Epithelial cell of prostate (primary cell): ENCODE measurements at regions not wholly inside any gene's neighbourhood (a gene's known extent, or its start where the extent isn't known, plus 50 kb on each side); places are given as distances from the start of the nearest gene placed in this dataset.

Source experiments
- DNase-seq: peaks from one replicate; pipeline ENCODE4 v3.0.0-alpha.2; 2011; ENCODE audit warnings: low read depth, low spot score
- H3K27ac ChIP-seq: fragments of 450-650 bp; 2 replicates; pipeline ENCODE4 v1.5.1; 2017; ENCODE audit warnings: mild to moderate bottlenecking

DNA sequence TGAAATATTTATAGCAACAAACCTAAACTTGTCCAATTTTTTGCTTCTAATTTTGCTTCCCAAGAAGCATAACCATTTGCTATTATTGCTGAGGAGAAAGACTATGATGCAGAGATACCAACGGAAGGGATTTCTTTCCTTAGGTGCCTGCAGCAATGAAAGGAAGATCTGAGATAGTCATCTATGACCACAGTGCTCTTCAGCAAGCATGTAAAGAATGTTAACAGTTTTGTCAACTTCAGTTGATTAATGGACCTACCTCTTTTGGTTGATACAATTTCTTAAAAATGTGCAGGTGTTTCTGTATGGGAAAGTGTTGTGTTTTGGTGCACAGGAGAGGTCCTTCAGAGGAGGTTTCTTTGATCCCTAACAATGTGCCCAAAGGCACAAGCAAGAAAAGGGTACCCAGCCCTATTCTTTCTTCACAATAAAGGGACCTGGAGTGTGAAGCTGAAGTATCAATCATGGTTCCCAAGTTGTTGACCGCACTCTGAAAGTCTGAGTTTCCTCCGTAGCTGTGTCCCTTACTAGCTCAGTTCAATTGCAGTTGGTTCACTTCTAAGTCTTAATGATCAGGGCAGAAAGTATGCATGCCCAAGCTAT is 307.7 kb upstream of the KCNH8 start:
- H3K27ac ChIP-seq, result no peak overlapping the region
- no peak for DNase-seq

DNA sequence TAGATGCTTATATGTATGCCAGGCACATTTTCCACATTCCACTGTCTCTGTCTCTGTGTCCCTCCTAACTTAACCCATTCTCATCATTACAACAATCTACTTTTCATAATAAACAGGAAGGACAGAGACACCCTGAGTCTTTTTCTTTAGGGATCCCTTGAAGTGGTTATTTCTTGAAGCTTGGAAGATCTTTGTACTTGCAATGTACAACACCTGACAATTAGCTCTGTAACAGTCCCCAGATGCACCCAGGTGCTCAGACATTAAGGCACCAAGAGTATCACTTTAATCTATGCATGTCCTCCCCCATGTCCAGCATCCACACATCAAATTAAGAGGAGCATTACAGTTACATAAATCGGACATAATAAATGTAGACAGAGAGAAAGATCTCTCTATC is 309.6 kb upstream of the KCNH8 start:
- H3K27ac ChIP-seq, result no peak overlapping the region
- DNase-seq, result no peak

DNA sequence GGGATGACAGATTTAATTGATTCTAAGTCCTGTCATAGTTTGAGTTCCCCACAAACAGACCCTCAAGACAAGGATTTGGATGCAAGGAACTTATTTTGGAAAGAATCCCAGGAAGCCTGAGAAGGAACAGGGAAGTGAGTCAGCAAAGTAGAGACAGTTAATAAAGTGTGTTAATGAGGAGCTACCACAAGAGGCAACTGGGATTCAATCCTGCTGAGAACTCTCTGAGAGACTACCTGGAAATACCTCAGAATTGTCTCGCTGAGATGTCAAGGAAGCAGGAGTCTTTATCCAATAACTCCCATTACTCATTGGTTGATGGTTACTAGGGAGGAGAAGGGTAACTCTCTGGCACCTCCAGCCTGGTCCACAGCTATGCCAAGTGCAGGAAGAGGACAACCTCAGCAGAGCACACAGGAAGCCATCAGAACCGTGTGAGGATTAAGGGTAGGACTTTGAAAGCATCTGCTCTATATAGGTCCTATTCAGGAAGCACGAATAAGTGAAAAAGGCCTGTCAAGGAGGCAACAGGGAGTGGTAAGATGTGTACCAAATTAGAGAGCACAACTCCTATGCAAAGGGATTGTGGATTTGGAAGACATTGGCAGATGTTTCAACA is 311.1 kb upstream of the KCNH8 start:
- DNase-seq, result no peak

DNA sequence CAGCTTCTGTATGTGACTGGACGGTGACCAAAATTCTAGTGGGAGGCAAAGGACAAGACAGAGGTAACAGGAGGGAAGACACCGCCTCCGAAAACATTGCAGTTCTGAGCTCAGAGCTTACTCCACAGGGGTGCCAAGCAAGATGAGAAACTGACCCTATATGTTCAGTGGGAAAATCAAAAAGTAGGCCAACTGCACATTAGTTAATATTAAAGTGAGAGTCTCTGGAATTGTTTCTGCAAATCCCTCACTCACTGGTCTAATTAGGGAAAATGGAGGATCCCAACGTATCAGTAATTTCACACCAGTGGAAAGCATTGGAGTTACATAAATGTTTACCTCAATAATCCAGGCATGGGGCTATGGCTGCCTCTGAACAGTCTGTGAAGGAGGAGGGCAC is 313.3 kb upstream of the KCNH8 start:
- DNase-seq, result no peak
- H3K27ac ChIP-seq, result no peak overlapping the region

More for the DNA sequence above, 311.1 kb upstream of the KCNH8 start:
- no peak overlapping the region for H3K27ac ChIP-seq

DNA sequence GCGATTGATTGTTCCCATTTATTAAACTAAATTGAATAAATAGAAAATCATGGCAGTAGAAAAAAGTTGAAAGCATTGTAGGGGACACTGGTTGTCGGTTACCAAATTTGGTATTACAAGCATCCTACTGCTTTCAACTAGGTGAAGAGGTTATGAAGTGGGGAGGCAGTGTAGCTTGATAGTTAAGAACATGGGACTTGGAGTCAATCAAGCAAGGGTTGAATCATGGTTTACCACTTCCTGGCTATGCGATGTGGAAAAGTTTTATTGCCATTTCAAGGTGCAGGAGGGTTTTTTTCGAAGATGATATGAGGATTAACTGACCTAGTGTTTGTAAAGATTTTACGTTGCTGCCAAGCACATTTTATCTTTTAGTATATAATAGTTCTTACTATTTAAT is 318.2 kb upstream of the KCNH8 start:
- no peak overlapping the region for H3K27ac ChIP-seq
- DNase-seq, result no peak

DNA sequence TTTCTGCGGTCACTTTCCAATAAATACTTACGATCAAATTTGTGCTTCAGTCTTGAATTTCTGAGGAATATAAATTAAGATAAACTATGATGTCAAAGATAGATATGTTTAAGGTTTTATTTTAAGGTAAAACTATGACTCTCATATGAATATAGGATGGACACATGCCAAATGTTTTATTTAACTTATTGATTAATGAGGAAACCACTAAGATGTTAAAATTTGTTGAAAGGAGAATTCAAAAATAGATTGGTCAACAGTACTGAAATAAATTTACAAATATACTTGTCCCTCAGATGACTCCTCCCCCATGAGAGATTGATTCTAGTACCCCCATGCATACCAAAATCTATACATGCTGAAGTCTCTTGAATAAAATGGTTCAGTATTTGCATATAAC is 319.7 kb upstream of the KCNH8 start:
- DNase-seq, result no peak
- H3K27ac ChIP-seq, result no peak overlapping the region

DNA sequence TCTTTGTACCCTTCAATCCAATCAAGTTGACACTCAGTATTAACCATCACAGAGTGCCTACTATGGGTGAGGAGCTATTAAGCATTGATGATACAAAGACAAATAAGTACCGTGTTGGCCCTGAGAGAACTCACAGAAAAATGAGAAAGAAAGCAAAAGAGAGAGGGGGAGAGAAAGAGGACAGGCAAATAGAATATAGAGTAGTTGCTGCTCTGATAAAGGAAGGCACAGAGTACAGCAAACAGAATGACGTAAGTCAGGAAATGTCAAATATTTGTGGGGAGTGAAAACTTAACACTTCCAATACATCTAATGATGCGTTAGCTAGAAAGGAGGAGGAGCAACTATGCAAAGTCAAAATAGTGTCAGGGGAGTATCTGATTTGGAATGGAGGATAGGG is 320.6 kb upstream of the KCNH8 start:
- DNase-seq, result no peak
- H3K27ac ChIP-seq, result no peak overlapping the region

DNA sequence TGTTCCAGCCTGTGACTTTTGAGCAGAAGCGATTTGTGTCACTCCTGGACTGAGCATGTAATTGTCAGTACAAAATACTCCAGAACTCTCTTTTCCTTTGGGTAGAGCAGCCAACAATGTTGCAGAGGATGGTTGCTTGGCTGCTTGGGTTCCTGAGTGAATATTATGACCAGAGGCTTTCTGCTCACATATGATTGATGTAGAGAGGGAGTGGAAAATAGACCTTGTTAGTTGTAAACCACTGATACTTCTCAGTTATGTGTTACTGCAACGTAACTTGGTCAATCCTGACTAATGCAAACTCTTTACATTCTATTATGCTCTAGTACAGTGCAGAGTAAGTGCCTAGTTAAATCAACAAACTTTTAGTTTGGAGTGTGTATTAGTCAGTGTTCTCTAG is 322.6 kb upstream of the KCNH8 start:
- no peak overlapping the region for H3K27ac ChIP-seq
- DNase-seq, result no peak

DNA sequence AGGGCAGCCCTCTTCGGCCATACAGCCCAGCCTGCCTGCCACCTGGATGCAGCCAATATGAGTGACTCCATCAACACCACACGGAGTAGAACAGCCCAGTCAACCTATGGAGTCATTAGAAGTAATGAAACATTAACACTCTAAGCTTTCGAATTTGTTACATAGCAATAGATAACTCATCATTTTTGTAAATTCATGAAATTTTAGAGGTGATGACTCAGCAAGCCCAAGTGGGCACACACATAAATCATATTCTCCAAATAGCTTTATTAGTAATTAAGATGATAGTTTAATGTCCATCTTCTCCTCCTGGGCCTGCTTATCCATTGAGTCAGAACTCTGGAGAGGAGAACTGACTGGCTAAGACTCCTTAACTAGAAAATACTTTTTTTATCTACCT is 335.0 kb upstream of the KCNH8 start:
- no peak overlapping the region for H3K27ac ChIP-seq
- no peak for DNase-seq

DNA sequence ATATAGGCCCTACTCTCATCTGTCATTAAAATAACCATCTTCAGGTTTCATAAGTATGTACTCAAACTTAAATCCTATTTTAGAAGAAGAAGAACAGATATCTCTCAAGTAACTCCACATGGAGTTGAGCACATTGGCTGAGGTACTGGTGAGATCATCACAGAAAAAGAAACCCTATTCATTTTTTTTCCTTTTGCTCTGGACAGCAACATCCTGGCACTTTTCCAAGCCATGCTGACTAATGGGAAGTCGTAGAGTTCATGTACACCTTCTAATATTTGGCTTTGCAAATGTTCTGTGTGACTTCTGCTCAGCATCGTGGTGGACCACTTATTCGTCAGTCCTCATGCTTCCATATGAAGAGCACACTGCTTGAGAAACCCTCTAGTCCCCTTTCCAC is 336.0 kb upstream of the KCNH8 start:
- H3K27ac ChIP-seq, result no peak overlapping the region
- peak; percentile 57 for DNase-seq

DNA sequence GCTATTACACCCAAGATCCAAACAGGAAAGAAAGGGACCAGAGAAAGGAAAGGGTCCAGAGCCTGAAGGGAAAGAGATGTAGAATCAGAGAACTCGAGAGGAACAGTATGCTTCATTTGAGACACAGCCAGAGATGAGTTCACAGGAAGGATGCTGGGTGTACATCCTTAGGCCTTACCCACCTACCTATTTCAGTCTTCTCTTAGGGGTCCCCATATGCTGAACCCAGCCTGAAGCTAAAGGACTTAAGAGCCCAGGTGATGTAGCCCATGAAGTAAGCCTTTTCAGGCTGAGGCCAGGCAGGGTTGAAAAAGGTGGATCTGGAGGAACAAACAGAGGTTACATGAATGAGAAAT is 338.0 kb upstream of the KCNH8 start:
- H3K27ac ChIP-seq, result no peak overlapping the region
- no peak for DNase-seq

DNA sequence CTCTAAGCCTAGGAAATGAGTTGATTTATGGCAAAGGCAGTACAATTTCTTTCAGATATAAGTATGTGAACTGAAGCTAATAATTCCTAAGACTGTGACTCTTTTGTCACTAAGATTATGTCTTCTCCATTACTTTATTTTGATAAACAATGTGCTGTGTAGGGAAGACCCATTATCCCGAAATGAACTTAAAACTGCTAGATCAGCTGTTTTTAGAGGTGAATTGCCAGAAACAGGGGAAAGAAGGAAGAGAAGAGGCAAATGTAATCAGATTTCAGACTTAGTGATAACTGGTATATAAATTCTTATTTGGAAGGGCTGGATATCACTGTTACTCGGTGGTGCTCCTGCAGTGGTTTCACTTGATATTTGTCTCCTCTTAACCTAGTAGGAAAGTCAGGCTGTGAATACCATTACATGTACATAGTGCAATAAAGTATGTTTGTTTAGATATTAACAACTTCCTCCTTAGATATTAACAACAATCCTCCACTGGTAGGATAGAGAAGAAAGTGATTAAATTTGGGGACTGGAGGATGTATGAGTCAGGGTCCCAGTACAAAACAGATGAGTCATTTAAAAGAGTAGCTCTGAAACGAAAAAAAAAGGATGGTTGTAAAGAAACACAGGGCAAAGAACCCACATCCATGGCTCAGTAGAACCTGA is 338.5 kb upstream of the KCNH8 start:
- DNase-seq, result no peak

DNA sequence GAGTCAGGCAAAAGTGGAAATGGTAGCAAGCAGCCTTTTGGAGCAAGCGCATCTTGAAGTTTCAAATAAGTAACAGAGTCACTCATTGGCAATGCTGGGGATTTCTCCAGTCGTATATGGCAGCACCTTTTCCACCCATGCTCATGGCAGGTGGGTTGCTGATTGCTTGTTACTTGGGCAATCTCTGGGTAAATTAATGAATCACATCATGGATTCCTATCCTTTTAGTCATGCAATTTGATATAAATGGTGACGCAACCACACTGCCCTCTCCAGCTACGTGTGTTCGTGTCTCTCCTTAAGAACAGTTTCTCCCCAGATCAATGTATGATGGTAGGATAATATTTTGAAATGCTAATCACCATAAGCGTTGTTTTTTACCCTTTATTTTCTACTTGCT is 339.9 kb upstream of the KCNH8 start:
- H3K27ac ChIP-seq, result no peak overlapping the region
- peak; percentile 33 for DNase-seq

More for the DNA sequence above, 338.5 kb upstream of the KCNH8 start:
- H3K27ac ChIP-seq, result no peak overlapping the region

DNA sequence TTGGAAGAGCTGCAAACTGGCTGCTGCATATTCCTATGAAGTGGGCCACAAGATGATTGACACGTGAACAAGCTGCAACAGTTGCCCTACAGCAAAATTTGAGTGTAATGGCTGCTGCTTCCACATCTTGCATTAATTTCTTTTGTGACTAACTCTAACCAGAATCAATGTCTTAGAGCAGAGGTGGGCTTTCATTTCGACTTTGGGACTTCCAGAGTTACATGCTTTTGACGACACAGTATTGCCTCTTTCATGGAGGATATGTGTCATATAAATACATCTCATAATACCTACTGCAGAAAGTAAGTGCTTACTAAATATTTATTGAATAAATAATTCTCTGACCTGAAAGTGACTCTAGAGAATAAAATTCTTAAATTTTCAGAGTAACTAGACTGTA is 340.7 kb upstream of the KCNH8 start:
- H3K27ac ChIP-seq, result no peak overlapping the region
- no peak for DNase-seq

DNA sequence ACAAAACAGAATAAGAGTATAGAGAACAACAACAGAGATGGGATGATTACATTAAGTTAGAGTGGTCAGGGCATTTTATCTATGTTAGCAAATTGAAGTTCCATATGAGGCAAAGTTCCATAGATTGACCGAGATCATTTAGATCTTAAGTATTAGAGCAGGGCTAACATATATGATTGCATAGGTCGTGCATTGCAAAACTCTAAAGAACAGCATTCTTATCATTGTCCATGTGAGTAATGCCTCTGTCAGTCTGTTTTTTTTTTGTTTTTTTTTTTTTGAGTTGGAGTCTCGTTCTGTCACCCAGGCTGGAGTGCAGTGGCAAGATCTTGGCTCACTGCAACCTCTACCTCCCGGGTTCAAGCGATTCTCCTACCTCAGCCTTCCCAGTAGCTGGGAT is 341.7 kb upstream of the KCNH8 start:
- H3K27ac ChIP-seq, result no peak overlapping the region
- DNase-seq, result no peak

DNA sequence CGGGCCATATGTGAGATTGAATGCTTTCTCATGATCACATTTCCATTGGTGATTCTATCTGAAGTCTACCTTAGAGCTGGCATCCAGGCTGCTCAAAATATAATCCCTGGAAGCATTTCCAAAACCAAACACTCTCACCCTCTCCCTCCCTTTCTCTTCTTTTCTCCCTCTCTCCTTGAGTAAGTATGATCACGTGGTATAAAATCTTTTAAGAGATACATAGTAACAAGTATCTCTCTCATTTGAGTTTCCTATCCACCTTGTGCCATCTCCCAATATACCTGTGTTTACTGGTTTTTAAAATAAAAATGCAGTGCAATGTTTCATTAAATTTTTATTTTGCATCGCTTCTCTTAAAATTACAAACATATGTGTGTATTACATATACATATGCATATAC is 350.9 kb upstream of the KCNH8 start:
- no peak overlapping the region for H3K27ac ChIP-seq
- DNase-seq, result no peak

DNA sequence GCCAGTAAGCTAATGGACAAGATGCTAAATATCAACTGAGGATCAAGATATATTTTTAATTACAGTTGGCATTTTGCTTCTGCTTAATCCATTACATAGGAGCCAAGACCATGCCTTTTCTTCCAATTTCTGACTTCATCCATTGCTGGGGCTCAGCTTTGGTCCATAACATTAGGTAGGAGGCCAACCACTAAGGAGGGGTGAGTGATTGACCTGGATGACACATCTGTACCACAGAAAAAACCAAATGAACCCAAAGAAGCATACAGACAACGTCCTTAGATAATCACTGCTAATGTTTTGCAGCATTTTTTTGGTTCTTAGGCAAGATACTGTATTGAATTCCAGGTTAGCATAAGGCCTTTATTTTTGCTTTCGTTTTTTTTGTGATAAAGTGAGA is 353.2 kb upstream of the KCNH8 start:
- no peak for DNase-seq
- H3K27ac ChIP-seq, result no peak overlapping the region

DNA sequence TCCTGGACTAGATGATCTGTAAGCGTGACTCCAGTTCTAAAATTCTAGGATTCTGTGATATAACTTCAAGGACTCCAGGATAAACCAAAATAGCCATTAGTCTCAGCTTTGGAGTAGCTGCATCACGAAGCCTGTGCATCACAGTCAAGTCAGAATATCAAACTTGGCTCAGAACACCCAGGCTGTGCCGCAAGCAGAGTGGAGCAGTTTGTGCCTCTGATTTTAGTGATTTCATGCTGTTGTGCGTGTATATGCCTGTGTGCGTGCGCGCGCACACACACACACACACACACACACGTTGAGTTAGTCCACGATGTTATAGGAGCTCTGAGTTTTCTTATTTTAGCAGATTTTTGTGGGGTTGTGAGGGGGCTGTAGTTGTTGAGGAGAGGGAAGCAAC is 356.6 kb upstream of the KCNH8 start:
- no peak for DNase-seq
- H3K27ac ChIP-seq, result no peak overlapping the region

DNA sequence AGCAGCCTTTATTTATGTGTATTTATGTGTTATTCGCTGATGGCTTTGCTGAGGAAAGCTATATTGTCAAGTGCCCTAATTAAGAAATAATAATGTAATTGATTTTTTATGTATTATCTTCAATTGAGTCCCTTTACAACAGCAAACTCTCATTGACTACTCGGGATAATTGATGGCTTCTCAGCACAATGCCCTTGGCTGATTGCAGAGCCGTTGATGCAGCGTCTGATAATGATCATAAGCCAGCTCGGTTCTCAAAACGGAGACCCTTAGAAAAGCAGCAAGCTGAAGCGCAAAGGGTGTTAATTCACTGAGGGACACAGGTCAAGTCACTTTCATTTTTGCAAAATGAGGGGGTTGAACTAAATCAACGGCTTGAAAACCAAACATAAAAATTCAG is 357.1 kb upstream of the KCNH8 start:
- no peak overlapping the region for H3K27ac ChIP-seq
- no peak for DNase-seq

DNA sequence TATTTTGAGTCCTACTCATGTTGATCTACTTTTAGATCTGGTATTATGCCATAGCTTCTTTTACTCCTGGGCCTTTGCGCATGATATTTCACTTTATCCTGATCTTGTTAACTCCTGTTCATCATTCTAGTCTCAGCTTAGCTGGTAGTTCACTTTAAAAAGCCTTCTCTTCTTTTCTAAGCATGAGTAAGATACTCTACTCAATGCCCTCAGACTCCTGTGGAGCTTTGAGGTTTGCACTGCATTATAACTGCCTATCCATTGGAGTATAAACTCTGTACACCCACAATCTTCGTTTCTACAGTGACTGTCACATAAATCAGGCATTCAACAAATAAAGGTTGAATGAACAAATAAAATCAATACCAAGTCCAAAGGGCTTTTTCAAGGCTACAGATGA is 357.9 kb upstream of the KCNH8 start:
- no peak overlapping the region for H3K27ac ChIP-seq
- no peak for DNase-seq

DNA sequence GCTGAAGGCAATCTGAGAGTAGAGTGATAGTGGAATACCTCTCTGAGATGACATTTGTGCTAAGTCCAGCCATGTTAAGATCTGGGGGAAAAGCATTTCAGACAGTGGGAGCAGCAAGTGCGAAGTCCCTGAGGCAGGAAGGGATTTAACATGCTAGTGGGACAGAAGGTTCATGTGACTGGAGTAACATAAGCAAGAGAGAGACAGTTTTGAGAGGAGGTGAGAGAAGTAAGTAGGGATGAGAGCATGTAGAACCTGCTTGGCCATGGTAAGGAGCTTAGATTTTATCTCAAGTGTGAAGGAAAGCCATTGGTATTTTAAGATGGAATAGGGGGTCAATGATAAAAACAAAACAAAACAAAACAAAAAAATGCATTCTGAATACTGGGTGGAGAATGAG is 358.6 kb upstream of the KCNH8 start:
- no peak for DNase-seq
- H3K27ac ChIP-seq, result no peak overlapping the region

DNA sequence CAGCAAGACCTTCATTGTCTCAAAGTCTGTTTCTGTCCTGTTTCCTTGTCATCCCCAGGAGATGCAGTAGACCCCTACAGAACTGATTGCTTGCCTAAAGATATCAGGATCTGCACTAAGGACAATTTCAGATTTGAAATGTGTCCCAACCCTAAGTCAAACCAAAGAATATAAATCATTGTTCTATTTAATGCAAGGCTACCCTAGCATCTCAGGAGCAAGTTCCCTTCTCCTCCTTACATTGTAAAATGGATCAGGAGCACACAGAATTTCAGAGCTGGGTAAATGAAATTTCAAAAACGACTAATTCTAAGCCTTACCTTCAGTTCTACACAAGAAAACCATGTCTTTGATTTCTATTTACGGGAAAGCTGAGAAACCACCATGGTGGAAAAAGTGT is 360.9 kb upstream of the KCNH8 start:
- no peak overlapping the region for H3K27ac ChIP-seq
- DNase-seq, result no peak
